HepG2 (cell line): ENCODE measurements at regions not wholly inside any gene's neighbourhood (a gene's known extent, or its start where the extent isn't known, plus 50 kb on each side); places are given as distances from the start of the nearest gene placed in this dataset.

ENCODE experiments used
- ATAC-seq: fragments of 200-7000 bp; cut with Tn5 transposase; 3 replicates; pipeline ENCODE4 v1.9.1; 2020; ENCODE audit warnings: mild to moderate bottlenecking, moderate library complexity
- BruUV-seq: library from RNA; stranded (reverse); fragments of 400-500 nt; replicated peaks from 2 replicates; lab custom pipeline; 2021; lab: Mats Ljungman, UMichigan
- CTCF ChIA-PET: fragments of 300-600 bp; formaldehyde crosslinking; extraction: SDS; loops from one replicate; lab custom pipeline; 2021; ENCODE audit warnings: low total read pairs, inconsistent platforms, low intra/inter-chr PET ratio; lab: Yijun Ruan, JAX
- POLR2A ChIA-PET: fragments of 350-600 bp; sonication (Branson Sonifier 250); formaldehyde crosslinking; loops from one replicate; lab custom pipeline; 2020; ENCODE audit warnings: antibody characterized with exemption, inconsistent platforms; lab: Yijun Ruan, JAX
- DNase-seq: peaks from one replicate; pipeline ENCODE4 v3.0.0-alpha.2; 2015; ENCODE audit warnings: low spot score
- FAIRE-seq: peaks from 3 replicates; lab custom pipeline; 2011; peaks lifted over from hg19 to GRCh38; lab: Jason Lieb, UNC
- H2AFZ ChIP-seq: one replicate; pipeline ENCODE4 v1.6.1; 2011; ENCODE audit warnings: low read length, inconsistent platforms
- H3K27ac ChIP-seq: fragments of 300-600 bp; 3 replicates; pipeline ENCODE4 v1.8.0; 2011; ENCODE audit warnings: mixed run types, mild to moderate bottlenecking, mixed read lengths, low read length, inconsistent platforms; ENCODE audit not compliant: insufficient read depth; ENCODE audit errors: extremely low read length
- H3K27me3 ChIP-seq, 2 experiments: fragments of 200-600 bp in 1 of 2; 2 replicates in 1 of 2; 3 replicates in 1 of 2; pipeline versions ENCODE4 v1.6.0 to v1.8.0; 2011; ENCODE audit warnings: low read length in 2 of 2, mild to moderate bottlenecking in 2 of 2, moderate library complexity in 2 of 2, inconsistent platforms in 1 of 2; ENCODE audit not compliant: insufficient read depth in 2 of 2, control insufficient read depth in 1 of 2
- H3K36me3 ChIP-seq, 2 experiments: fragments of 200-600 bp in 1 of 2; replicated peaks in 1 of 2; 2 replicates in 1 of 2; 3 replicates in 1 of 2; pipeline versions ENCODE4 v1.5.1 to v1.8.0; 2011; ENCODE audit warnings: low read length in 2 of 2, inconsistent platforms in 1 of 2; ENCODE audit not compliant: insufficient read depth in 2 of 2, control insufficient read depth in 1 of 2
- H3K4me1 ChIP-seq: 2 replicates; pipeline ENCODE4 v1.5.1; 2012; ENCODE audit warnings: low read length, inconsistent platforms; ENCODE audit not compliant: insufficient read depth
- H3K4me2 ChIP-seq: 2 replicates; pipeline ENCODE4 v1.6.0; 2011; ENCODE audit warnings: low read depth, low read length, inconsistent platforms
- H3K4me3 ChIP-seq, 3 experiments: fragments of 200-600 bp in 1 of 3; sonication (generic), shearing (Covaris generic) in 1 of 3; replicated peaks in 1 of 3; 2 replicates each; pipeline ENCODE4 v1.5.1; 2011 to 2016; ENCODE audit warnings: low read length in 3 of 3, inconsistent platforms in 2 of 3, low read depth in 2 of 3, mild to moderate bottlenecking in 2 of 3, control low read depth in 1 of 3, mixed read lengths in 1 of 3; ENCODE audit not compliant: insufficient read depth in 1 of 3
- H3K79me2 ChIP-seq: one replicate; pipeline ENCODE4 v1.6.1; 2011; ENCODE audit warnings: low read length, inconsistent platforms; ENCODE audit not compliant: insufficient read depth
- H3K9ac ChIP-seq: 2 replicates; pipeline ENCODE4 v1.6.0; 2011; ENCODE audit warnings: mild to moderate bottlenecking, low read depth, low read length, inconsistent platforms; ENCODE audit not compliant: insufficient read depth
- H3K9me3 ChIP-seq: 2 replicates; pipeline ENCODE4 v1.5.1; 2012; ENCODE audit warnings: mild to moderate bottlenecking, low read length
- H4K20me1 ChIP-seq: 2 replicates; pipeline ENCODE4 v1.6.0; 2011; ENCODE audit warnings: inconsistent platforms, mild to moderate bottlenecking, low read length, moderate library complexity; ENCODE audit not compliant: insufficient read depth
- ARHGAP35 ChIP-seq: sonication (generic); formaldehyde crosslinking; IDR thresholded peaks from 2 replicates; pipeline ENCODE4 v1.9.0; 2022; ENCODE audit warnings: mild to moderate bottlenecking, inconsistent platforms, moderate library complexity, missing genetic modification reagents, borderline replicate concordance
- CBX2 ChIP-seq, 2 experiments: fragments of 200-600 bp in 1 of 2; sonication (generic); formaldehyde crosslinking in 1 of 2; IDR thresholded peaks; 2 replicates each; pipeline versions ENCODE4 v1.7.0 to v1.8.1; 2018 to 2022; ENCODE audit warnings: low read depth in 2 of 2, low read length in 1 of 2, mild to moderate bottlenecking in 1 of 2, missing genetic modification reagents in 1 of 2
- ELK4 ChIP-seq: sonication (generic); formaldehyde crosslinking; IDR thresholded peaks from 2 replicates; pipeline ENCODE4 v1.9.0; 2021; ENCODE audit warnings: missing genetic modification reagents, borderline replicate concordance
- GABPB1 ChIP-seq: IDR thresholded peaks from 2 replicates; pipeline ENCODE4 v1.6.1; 2016; ENCODE audit warnings: mild to moderate bottlenecking, missing genetic modification reagents, moderate library complexity, missing compliant biosample characterization
- KLF12 ChIP-seq: sonication (generic); formaldehyde crosslinking; IDR thresholded peaks from 2 replicates; pipeline ENCODE4 v1.4.0; 2020; ENCODE audit warnings: missing genetic modification reagents, borderline replicate concordance
- MYNN ChIP-seq: sonication (generic); formaldehyde crosslinking; IDR thresholded peaks from 2 replicates; pipeline ENCODE4 v1.4.0; 2020; ENCODE audit warnings: mild to moderate bottlenecking, low read depth, missing genetic modification reagents
- RXRA ChIP-seq: sonication (generic); formaldehyde crosslinking; IDR thresholded peaks from 2 replicates; pipeline ENCODE4 v1.5.1; 2020; ENCODE audit warnings: missing genetic modification reagents
- RXRB ChIP-seq: IDR thresholded peaks from 2 replicates; pipeline ENCODE4 v1.6.1; 2016; ENCODE audit warnings: borderline replicate concordance, missing genetic modification reagents, missing compliant biosample characterization
- SMARCC2 ChIP-seq: fragments of 450-650 bp; IDR thresholded peaks from 2 replicates; pipeline ENCODE4 v1.6.1; 2017; ENCODE audit warnings: antibody characterized with exemption, mild to moderate bottlenecking
- SNRNP70 ChIP-seq: fragments of 200-400 bp; formaldehyde crosslinking; IDR thresholded peaks from 2 replicates; pipeline ENCODE4 v1.6.1; 2017; ENCODE audit warnings: mild to moderate bottlenecking, low read depth, low read length, moderate library complexity
- SP1 ChIP-seq, 2 experiments: fragments of 450-650 bp in 1 of 2; sonication (generic) in 1 of 2; formaldehyde crosslinking in 1 of 2; IDR thresholded peaks; 2 replicates each; pipeline versions ENCODE4 v1.4.0 to v1.6.1; 2016 to 2020; ENCODE audit warnings: missing genetic modification reagents in 1 of 2
- SP2 ChIP-seq: sonication (generic); formaldehyde crosslinking; IDR thresholded peaks from 2 replicates; pipeline ENCODE4 v1.5.1; 2020; ENCODE audit warnings: mild to moderate bottlenecking, missing genetic modification reagents
- ZKSCAN8 ChIP-seq: IDR thresholded peaks from 2 replicates; pipeline ENCODE4 v1.6.1; 2016; ENCODE audit warnings: borderline replicate concordance, missing genetic modification reagents, missing compliant biosample characterization
- ZMYM4 ChIP-seq: sonication (generic); formaldehyde crosslinking; IDR thresholded peaks from 2 replicates; pipeline ENCODE4 v1.8.1; 2023; ENCODE audit warnings: mild to moderate bottlenecking, missing genetic modification reagents
- ZNF34 ChIP-seq: sonication (generic); formaldehyde crosslinking; IDR thresholded peaks from 2 replicates; pipeline ENCODE4 v1.4.0; 2020; ENCODE audit warnings: mild to moderate bottlenecking, missing genetic modification reagents, borderline replicate concordance
- ZNF383 ChIP-seq: sonication (generic); formaldehyde crosslinking; IDR thresholded peaks from 2 replicates; pipeline ENCODE4 v1.4.0; 2020; ENCODE audit warnings: missing genetic modification reagents, mild to moderate bottlenecking, borderline replicate concordance
- ZNF446 ChIP-seq: sonication (generic); formaldehyde crosslinking; IDR thresholded peaks from 2 replicates; pipeline ENCODE4 v1.5.0; 2020; ENCODE audit warnings: mild to moderate bottlenecking, missing genetic modification reagents
- ZNF761 ChIP-seq: sonication (generic); formaldehyde crosslinking; conservative IDR thresholded peaks from 2 replicates; pipeline ENCODE4 v1.4.0; 2020; ENCODE audit warnings: mild to moderate bottlenecking, missing genetic modification reagents
- ZSCAN22 ChIP-seq: sonication (generic); formaldehyde crosslinking; IDR thresholded peaks from 2 replicates; pipeline ENCODE4 v1.4.0; 2020; ENCODE audit warnings: mild to moderate bottlenecking, missing genetic modification reagents
- WGBS: methylation state at CpG from one replicate; pipeline ENCODE4 v1.1.6; 2017; ENCODE audit warnings: low lambda C conversion rate; 5-methylcytosine and 5-hydroxymethylcytosine counted together
- in situ Hi-C: cut with HindIII; loops from 2 replicates; pipeline ENCODE4 v1.10.0; 2017; ENCODE audit warnings: low pct_unique_long_range_greater_than_20kb; ENCODE audit not compliant: extremely low pct_ligation_motif_present
- intact Hi-C: fragments of 100-400 bp; cut with micrococcal nuclease; formaldehyde crosslinking; loops from one replicate; pipeline ENCODE4 v1.10.0; 2022; ENCODE audit not compliant: unreplicated experiment
- TF ChIP-seq, protein P1 (sequence below): sonication (generic); formaldehyde crosslinking; conservative IDR thresholded peaks from 2 replicates; pipeline ENCODE4 v1.8.0; 2022; ENCODE audit warnings: low read depth, missing genetic modification reagents
- TF ChIP-seq, protein P2 (sequence below): IDR thresholded peaks from 2 replicates; pipeline ENCODE4 v1.6.1; 2016; ENCODE audit warnings: missing compliant biosample characterization, missing genetic modification reagents, borderline replicate concordance

GRCh38 chr1:42035830-42036604, 117.2 kb upstream of the GUCA2B start:
- Histone ChIP-seq H3K27ac (no peak overlapping the region), H3K4me3 (peak overlapping the region; percentile 66 to 79 (median 70)), H2AFZ (peak overlapping the region; percentile 44), H3K9me3 (no peaks in the 10 kb centered on the region), H3K79me2 (no peaks in the 10 kb centered on the region), H3K4me2 (peak overlapping the region; percentile 88), H3K36me3 (no peaks in the 10 kb centered on the region), H3K9ac (peak overlapping the region; percentile 2; the same call in 1 of the 2 replicates), H4K20me1 (no peaks in the 10 kb centered on the region), H3K4me1 (peaks cover 12% of the 10 kb centered on the region), H3K27me3 (peaks cover 2 to 35% of the 10 kb centered on the region in 2 experiments; a peak in 4 of 5 replicates)
- intact Hi-C loops, result no loop called here
- in situ Hi-C loops, result no loop called here
- ChIA-PET CTCF (no interaction called here), POLR2A (no interaction called here)
- peak; percentile 92 for ATAC-seq
- no TSS peak for BruUV-seq
- no peak for FAIRE-seq
- DNase-seq, result peak; percentile 74
- no CpG with 5 or more reads among the region's 60 CpGs for WGBS
- TF ChIP-seq ZSCAN22 (CRISPR knock-in tag) (no peak), ZNF446 (no peak), RXRA (peak; percentile 93), SP2 (CRISPR knock-in tag) (peak; percentile 55; the same call in 1 of the 2 replicates), ZNF761 (CRISPR knock-in tag) (no peak), SMARCC2 (no peak), ZNF383 (no peak), MYNN (CRISPR knock-in tag) (no peak), ELK4 (CRISPR knock-in tag) (no peak), SNRNP70 (no peak), ZKSCAN8 (CRISPR knock-in tag) (no peak), KLF12 (CRISPR knock-in tag) (no peak), RXRB (CRISPR knock-in tag) (peak; percentile 51; the same call in 1 of the 2 replicates), GABPB1 (CRISPR knock-in tag) (peak; percentile 87), ZMYM4 (CRISPR knock-in tag) (peak; percentile 36; the same call in 1 of the 2 replicates), CBX2 (IDR thresholded peaks at IDR 0.05; ENCODE audit: low read depth, low read length) (no peak), CBX2 (CRISPR knock-in tag; IDR thresholded peaks at IDR 0.05; ENCODE audit: low read depth) (no peak), ZNF34 (CRISPR knock-in tag) (no peak), ARHGAP35 (CRISPR knock-in tag) (no peak), SP1 (IDR thresholded peaks at IDR 0.05) (no peak), SP1 (CRISPR knock-in tag; IDR thresholded peaks at IDR 0.05) (peak; percentile 78)
- TF ChIP-seq, protein P1, sequence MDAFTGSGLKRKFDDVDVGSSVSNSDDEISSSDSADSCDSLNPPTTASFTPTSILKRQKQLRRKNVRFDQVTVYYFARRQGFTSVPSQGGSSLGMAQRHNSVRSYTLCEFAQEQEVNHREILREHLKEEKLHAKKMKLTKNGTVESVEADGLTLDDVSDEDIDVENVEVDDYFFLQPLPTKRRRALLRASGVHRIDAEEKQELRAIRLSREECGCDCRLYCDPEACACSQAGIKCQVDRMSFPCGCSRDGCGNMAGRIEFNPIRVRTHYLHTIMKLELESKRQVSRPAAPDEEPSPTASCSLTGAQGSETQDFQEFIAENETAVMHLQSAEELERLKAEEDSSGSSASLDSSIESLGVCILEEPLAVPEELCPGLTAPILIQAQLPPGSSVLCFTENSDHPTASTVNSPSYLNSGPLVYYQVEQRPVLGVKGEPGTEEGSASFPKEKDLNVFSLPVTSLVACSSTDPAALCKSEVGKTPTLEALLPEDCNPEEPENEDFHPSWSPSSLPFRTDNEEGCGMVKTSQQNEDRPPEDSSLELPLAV (CRISPR knock-in tag), result no peak
- TF ChIP-seq, protein P2, sequence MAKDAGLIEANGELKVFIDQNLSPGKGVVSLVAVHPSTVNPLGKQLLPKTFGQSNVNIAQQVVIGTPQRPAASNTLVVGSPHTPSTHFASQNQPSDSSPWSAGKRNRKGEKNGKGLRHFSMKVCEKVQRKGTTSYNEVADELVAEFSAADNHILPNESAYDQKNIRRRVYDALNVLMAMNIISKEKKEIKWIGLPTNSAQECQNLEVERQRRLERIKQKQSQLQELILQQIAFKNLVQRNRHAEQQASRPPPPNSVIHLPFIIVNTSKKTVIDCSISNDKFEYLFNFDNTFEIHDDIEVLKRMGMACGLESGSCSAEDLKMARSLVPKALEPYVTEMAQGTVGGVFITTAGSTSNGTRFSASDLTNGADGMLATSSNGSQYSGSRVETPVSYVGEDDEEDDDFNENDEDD (CRISPR knock-in tag), result 0 out of 2 replicates have a peak, but pooled peaks have one; percentile 32
